ENCODE measurements at regions not wholly inside any gene's neighbourhood (a gene's known extent, or its start where the extent isn't known, plus 50 kb on each side); places are given as distances from the start of the nearest gene placed in this dataset.

GRCh38 chr5:160938532-160938931 lies 86.5 kb upstream of the ATP10B start:
- TF ChIP-seq CTCF (IDR thresholded peaks at IDR 0.05) (no peak), POLR2A (IDR thresholded peaks at IDR 0.05) (no peak)
